ENCODE measurements at regions not wholly inside any gene's neighbourhood (a gene's known extent, or its start where the extent isn't known, plus 50 kb on each side); places are given as distances from the start of the nearest gene placed in this dataset.

- no peak for TF ChIP-seq JAZF1 (CRISPR knock-in tag; IDR thresholded peaks at IDR 0.05)
Observed at GRCh38 chr20:63115651-63116411, 100.1 kb downstream of the YTHDF1 start (continued).

GRCh38 chr20:63114693-63115311, 101.1 kb downstream of the YTHDF1 start:
- DNase-seq (ENCODE audit: low spot score) (no peak), ATAC-seq (no peak)
- no peaks in the 10 kb centered on the region for H3K4me1 Mint-ChIP-seq
- ChIA-PET CTCF (interaction anchor here (1.2 kb wide), 1 partner anchor 69 kb away, joined by 3 read pairs; no protein-coding TSS in a partner anchor), POLR2A (no interaction called here)
- H3K36me3 Mint-ChIP-seq, result no peaks in the 10 kb centered on the region
- H3K27ac Mint-ChIP-seq, result no peak overlapping the region
- TF ChIP-seq USF1 (CRISPR knock-in tag; IDR thresholded peaks at IDR 0.05) (no peak), USF2 (CRISPR knock-in tag; IDR thresholded peaks at IDR 0.05) (no peak), ATF3 (CRISPR knock-in tag; conservative IDR thresholded peaks at IDR 0.05) (no peak), NR2C2 (CRISPR knock-in tag; IDR thresholded peaks at IDR 0.05) (no peak), OVOL2 (CRISPR knock-in tag; IDR thresholded peaks at IDR 0.05; ENCODE audit: borderline replicate concordance) (no peak), E2F5 (CRISPR knock-in tag; IDR thresholded peaks at IDR 0.05) (no peak), ZNF138 (CRISPR knock-in tag; conservative IDR thresholded peaks at IDR 0.05) (no peak), AFF4 (CRISPR knock-in tag; IDR thresholded peaks at IDR 0.05; ENCODE audit: borderline replicate concordance) (no peak), ZBTB21 (CRISPR knock-in tag; IDR thresholded peaks at IDR 0.05; ENCODE audit: borderline replicate concordance) (no peak), SMAD3 (CRISPR knock-in tag; IDR thresholded peaks at IDR 0.05; ENCODE audit: borderline replicate concordance) (no peak), SOX15 (CRISPR knock-in tag; IDR thresholded peaks at IDR 0.05) (no peak), NFATC4 (CRISPR knock-in tag; IDR thresholded peaks at IDR 0.05) (no peak), PRRX2 (CRISPR knock-in tag; IDR thresholded peaks at IDR 0.05) (no peak), MLX (CRISPR knock-in tag; IDR thresholded peaks at IDR 0.05) (no peak), ETV6 (CRISPR knock-in tag; IDR thresholded peaks at IDR 0.05) (no peak), JUN (CRISPR knock-in tag; IDR thresholded peaks at IDR 0.05) (no peak), IRF2 (CRISPR knock-in tag; IDR thresholded peaks at IDR 0.05; ENCODE audit: borderline replicate concordance, low read depth) (no peak)
- no peak overlapping the region for H3K4me3 Mint-ChIP-seq
- H3K9me3 Mint-ChIP-seq, result peaks cover 14% of the 10 kb centered on the region
- H3K27me3 Mint-ChIP-seq (ENCODE audit: low read depth), result peaks cover 43% of the 10 kb centered on the region

All from WTC11 (cell line).